ENCODE measurements at regions not wholly inside any gene's neighbourhood (a gene's known extent, or its start where the extent isn't known, plus 50 kb on each side); places are given as distances from the start of the nearest gene placed in this dataset.

- no peak for TF ChIP-seq CTCF (IDR thresholded peaks at IDR 0.05)
- no peak for TF ChIP-seq POLR2A (IDR thresholded peaks at IDR 0.05)
- no peak for TF ChIP-seq EP300 (IDR thresholded peaks at IDR 0.05)
These were observed 287.6 kb upstream of the MGMT start for GRCh38 chr10:129179245-129179971.

Measured in sigmoid colon (tissue), 4 donors.